IPS-NIHi11 (cell line): ENCODE measurements at regions not wholly inside any gene's neighbourhood (a gene's known extent, or its start where the extent isn't known, plus 50 kb on each side); places are given as distances from the start of the nearest gene placed in this dataset.

Source experiments
- DNase-seq: peaks from one replicate; pipeline ENCODE4 v3.0.0; 2012; ENCODE audit warnings: mixed read lengths, low spot score

DNA sequence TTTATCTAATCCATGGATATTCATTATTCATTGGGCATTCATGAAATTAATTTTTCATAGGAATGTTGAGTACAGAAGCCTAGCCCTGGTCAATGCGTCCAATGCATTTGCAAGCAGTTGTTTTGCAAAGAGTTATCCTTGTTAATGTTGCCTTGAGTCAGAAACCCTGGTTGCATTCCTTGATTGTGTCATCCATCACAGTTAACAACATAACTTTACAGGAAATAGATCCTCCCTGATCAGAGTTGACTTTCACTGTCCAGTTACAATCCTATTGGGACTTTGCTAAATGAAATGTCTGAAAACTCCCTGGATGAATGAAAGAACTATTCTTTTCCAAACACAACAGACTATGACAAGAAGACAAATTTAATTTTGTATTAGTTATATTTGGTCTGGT lies 924.3 kb upstream of the SLIT2 start:
- DNase-seq = no peak

DNA sequence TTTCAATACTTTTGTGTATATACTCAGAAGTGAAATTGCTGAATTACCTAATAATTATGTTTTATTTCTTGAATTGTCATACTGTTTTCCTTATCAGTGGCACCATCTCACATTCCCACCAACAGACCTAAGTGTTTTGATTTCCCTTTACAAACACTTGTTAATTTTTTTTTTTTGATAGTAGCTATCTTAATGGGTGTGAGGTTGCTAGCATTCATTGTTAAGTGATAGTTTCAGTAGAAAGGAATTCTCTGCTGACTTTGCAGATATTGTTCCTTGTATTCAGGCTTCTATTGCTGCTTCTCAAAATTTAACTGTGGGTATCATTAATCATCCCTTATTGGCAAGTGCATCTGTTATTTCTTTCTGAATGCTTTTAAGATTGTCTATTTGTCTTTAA lies 927.5 kb upstream of the SLIT2 start:
- DNase-seq = no peak

DNA sequence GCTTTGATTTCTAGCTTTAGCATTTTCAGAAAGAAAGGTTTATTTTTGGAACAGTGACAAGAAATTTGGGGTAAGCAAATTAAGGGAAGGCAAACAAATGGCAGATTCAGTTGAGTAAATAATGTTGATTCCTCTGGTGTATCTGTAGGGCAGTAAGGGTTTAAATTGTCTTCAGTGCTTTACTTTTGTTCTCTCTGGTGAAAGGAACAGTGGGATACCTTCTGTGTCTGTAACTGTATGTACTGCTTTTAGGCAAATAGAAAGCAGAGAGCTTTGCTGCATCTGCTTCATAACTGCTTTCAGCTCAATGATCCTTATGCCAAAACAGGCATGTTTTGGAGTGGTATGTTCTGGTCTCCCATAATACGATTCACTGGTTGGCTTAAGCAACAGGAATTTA lies 932.1 kb upstream of the SLIT2 start:
- DNase-seq = peak; percentile 10

DNA sequence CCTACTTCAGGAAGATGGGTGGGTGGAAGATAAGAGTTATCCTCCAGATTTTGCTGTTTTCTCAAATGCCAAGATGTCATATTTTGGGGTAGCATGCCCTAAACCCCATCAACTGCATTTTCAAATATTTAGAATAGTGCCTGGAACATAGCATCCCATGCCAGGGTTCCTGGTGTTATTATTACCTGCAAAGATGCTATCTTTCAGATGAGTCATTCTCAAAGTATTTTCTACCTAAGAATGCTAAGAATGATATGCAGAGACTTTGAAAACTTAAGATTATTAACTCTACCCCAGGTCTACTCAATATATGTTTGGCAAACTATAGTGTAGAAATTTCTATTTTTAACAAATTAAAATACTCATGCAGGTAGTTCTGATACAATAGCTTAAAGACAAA lies 934.3 kb upstream of the SLIT2 start:
- DNase-seq = no peak

DNA sequence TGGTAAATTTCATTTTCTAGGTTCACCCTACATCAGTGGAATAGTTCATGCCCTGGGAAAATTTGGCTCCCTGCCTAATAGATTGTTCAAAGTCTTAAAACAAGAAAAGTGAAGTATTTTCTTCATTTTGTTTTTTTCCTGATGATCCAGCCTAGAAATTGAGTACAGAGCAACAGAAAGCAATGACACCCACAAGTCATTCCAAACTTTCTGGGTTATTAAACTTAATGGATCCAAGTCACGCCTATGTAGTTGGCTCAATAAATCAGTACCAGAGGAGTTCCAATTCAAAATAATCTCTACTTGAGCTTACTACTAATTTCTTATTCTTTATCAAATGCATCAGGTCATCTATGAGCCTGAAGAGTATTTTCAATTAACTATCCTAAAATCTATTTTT lies 937.6 kb upstream of the SLIT2 start:
- no peak for DNase-seq

DNA sequence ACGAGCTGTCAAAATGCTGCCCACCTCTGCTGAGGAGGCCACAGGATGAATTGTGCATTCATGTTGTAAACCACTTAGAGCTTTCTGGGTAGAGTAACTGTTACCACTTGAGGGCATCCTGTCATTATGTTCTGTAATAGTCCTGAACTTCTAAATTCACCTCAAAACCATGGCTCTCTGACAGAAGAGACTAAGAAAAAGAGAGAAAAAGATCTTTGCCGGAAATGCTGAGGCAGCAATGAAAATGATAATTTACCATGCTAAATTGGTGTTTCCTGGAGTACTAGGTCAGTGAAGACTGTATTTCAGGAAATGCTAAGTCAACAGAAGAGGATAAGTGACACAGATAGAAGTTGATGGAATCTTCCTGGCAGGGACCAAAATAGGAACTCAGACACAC lies 942.3 kb upstream of the SLIT2 start:
- DNase-seq = peak; percentile 18

DNA sequence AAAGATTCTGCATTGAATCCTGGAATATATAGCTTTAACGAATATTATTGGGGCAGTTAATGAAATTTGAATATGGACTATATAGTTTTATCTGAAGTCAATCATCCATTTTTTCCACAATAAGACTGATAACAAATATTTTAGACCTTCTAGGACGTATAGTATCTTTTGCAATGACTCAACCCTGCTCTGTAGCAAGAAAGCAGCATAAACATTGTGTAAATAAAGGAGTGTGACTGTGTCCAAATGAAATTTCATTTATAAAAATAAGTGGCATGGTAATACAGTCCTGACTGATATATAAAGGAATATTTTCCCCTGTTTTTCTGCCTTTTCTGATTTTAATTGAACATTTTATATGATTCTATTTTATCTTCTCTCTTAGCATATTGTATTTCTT lies 947.7 kb upstream of the SLIT2 start:
- DNase-seq = no peak

DNA sequence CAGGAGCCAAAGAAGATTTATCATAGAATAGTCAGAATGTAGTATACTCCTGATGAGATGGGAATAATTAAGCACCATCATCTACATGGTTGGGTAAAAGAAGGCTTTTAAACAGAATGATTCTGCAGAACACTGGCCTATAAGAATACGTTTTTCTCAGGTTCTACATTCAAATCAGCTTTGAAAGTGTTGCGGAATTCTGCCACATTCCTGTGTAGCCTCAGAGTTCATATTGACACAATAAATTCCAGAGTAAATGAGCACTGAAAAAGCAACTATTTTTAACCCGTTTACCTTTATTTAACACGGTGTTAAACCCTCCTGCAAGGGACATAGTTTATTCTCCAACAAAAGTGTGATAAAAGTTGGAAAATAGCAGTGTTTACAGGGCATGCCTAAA lies 950.2 kb upstream of the SLIT2 start:
- no peak for DNase-seq

DNA sequence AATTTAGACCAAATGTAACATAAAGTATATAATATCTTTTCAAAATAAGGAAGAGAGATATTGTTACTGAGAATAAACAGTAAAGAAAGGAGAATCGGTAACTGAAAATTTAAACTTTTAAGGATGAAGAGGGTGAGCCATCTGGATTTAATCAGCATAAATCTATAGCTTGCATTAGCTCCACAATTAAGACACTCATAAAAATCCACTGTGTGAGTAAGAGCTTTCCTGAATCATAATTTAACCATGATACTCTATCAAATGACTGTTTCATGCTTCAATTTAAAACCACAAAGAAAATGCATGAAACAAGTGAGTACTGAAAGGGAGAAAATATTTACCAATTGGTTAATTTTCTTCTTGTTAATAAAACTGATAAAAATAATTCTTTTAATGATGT lies 951.5 kb upstream of the SLIT2 start:
- DNase-seq = no peak

DNA sequence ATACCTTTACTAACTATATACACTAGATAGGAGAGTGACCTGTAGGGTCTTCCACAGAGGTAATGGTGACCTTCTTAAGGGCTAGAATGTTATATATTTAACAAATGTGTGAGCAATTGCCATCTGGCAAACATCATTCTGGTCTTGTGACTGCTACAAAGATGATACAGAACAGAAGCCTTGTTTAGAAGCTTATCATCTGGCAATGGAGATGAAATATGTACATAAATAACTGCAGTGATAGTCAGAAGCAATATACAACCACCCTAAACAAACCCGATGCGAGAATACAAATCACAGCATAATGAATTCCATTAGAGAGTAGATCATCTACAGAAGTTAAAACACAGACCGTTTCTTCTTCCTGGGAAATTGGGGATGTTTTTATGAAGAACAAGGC lies 952.7 kb upstream of the SLIT2 start:
- no peak for DNase-seq

DNA sequence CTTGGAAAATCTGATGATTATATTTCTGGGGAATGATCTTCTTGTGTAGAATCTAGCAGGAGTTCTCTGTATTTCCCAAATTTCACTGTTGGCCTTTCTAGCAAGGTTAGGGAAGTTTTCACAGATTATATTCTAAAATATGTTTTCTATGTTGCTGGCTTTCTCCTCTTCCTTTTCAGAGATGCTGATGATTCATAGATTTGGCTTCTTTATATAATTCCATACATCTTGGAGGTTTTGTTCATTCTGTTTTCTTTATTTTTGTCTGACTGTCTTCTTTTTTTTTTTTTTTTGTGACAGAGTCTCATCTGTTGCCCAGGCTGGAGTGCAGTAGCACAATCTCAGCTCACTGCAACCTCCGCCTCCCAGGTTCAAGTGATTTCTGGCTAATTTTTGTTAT lies 957.9 kb upstream of the SLIT2 start:
- DNase-seq = no peak

DNA sequence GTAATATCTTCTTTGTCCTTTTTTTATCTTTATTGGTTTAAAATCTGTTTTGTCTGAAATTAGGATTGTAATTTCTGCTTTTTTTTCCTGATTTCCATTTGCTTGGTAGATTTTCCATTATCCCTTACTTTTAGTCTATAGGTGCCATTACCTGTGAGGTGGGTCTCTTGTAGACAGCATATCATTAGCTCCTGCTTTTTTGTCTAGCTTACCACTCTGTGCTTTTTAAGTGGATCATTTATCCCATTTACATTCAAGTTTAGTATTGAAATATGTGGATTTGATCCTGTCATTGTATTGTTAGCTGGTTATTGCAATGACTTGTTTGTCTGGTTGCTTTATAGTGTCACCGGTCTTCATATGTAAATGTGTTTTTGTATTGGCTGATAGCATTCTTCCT lies 958.6 kb upstream of the SLIT2 start:
- DNase-seq = no peak

DNA sequence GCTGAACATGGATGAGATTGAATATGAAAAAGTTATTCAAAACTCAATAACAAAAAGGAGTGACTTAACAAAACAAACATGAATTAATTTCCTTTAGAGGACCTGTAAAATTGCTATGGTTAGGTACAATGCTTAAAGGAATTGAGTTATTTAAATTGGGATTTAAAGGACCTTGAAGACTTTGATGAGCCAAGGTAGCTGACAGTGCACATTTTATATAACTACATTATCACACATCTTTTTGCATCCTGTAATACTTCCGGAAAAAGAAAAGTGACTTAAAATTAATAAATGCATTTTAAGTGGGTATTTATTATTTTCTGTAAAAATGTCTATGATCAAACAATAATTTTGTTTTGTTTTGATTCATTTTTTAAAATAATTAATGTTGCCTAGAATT lies 964.8 kb upstream of the SLIT2 start:
- no peak for DNase-seq

DNA sequence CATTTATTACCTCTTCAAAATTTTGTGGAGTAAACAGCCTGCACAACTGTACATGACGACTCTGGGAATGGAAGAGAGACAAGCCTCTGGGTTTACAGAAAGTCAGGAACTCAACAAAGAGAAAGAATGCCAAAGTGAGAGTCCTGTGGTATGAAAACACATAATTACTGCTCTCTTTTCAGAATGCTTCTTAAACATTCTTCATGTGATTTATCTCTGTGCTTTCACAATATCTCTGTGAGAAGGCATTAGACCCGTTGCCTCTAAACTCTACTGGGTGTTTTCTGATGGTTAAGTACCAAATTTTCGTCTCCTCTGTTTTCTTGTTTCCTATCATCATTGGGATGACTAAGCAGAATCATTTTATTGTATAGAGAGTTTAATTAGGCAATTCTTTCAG lies 966.6 kb upstream of the SLIT2 start:
- no peak for DNase-seq

DNA sequence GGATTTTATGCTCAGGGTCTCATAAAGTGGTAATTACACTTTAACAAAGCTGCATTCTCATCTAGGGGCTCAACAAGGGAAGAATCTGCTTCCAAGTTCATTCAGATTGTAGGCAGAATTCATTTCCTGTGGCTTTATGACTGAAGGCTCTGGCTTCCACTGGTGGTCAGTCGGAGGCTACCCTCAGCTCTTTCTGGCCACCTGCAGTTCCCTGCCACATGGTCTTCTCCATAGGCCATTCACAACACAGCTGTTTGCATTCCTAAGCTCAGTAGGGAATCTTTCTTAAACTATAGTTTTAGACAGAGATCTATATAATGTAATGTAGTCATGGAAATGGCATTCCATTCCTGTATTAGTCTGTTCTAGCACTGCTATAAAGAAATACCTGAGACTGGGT lies 973.0 kb upstream of the SLIT2 start:
- no peak for DNase-seq

DNA sequence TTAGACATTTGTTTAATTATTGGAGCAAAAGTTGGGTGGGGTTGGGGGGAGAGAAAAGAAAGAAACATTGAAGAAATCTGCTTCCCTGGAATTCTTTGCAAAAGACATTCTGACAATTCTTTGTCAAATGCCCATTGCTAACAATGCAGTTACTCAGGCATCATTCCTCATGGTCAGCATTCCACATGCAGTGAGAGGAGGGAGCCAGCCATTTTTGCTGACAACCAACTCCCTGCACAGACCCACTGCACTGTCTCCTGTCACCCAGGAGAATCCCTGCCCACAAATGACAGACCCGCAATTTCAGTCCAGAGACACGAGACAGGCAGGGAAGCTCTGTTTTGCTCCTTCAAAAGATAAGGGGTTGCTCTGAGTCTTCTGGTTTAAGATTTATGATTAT lies 985.1 kb upstream of the SLIT2 start:
- peak; percentile 26 for DNase-seq

DNA sequence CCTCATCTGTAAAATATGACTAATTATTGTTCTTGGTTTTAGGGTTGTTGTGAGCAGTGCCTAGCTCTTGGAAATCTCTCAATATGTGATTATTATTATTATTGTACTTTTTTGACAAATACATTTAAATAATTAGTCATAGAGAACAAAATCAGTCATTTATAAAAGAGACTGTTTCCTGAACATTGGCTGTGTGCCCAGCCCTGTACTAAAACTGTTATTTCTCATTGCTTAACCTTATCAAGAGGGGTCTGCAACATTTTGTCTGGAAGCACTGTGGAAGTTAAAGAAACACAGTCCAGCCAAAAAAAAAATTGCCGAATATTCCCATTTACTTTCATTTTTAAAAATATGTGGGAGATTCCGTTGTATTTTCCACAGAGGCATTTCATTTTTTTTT lies 989.2 kb upstream of the SLIT2 start:
- DNase-seq = no peak

DNA sequence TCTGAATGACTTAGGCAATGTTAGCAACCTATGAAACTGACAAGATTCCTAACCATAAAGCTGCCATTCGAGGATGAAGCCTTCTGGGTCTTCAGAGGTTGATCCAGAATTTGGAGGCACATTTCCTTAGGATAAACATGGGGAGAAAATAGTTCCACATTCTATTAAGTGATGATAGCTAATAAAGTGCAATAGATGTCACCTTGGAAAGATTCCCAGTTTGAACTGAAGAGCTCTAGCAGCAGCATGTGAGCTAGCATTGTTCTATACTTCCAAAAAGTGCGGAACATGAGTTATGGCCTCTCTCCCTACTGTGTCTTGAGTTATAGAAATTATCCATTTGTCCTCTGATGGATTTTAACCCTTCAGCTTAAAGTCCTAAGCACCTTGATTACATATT lies 991.4 kb upstream of the SLIT2 start:
- DNase-seq = no peak

DNA sequence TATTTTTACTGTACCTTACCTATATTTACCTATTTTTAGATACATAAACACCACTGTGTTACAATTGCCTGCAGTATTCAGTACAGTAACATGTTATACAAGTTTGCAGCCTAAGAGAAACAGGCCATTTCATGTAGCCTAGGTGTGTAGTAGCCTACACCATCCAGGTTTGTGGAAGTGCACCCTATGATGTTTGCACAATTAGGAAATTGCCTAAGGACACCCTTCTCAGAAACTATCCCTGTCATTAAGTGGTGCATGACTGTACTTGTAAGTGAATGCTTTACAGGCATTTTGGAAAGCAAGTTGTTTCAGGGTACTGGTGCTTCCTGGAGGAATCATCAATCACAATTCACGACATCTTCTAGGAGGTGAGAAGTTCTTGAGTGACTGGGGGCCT lies 991.8 kb upstream of the SLIT2 start:
- DNase-seq = no peak

DNA sequence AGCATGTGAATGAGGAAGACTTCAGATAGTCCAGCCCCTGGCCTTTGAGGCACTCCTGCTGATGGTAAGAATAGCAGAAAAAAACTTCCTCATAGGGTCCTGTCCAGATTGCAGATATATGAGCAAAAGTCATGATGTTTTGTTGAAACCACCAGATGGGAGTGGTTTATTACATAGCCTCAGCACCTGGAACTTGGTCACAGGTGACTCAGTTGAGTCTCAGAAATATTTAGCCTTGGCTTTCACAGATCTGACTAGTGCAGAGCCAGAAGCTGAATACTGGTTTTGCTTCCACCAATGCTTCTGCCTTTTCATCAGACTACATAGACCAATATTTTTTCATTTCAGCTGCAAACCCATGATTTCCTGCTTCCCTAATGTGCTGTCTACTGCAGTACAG lies 994.9 kb upstream of the SLIT2 start:
- DNase-seq = no peak

DNA sequence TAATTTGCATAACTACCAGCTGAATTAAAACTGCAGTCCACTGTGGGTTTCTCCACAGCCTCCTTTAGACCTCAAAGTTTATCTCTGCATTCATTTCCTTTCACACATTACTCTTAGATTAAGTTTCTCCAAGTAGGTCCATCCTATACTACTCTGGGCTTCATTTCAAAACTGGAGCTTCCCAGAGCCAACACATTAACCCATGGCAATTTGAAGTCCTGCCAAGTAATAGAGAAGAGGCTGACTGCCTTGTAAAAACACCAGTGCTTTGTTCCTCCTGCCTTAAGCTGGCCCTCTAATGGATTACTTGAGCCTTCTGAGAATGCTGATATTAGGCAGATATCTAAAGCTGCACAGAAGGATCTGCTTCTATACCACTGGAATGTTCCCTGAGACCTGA lies 997.2 kb upstream of the SLIT2 start:
- DNase-seq = no peak

DNA sequence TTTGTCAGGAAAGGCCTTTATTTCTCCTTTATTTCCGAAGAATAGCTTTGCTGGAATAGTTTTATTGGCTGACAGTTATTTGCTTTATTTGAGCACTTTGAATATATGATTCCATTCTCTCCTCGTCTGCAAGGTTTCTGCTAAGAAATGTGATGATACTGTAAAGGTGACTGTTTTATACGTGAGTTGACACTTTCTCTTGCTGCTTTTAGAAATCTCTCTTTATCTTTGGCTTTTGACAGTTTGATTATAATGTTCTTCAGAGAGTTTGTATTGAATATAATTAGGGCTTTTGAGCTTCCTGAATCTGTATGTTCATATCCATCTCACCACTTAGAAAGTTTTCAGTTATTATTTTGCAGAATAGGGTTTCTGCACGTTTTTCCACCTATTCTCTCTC lies 1003.7 kb upstream of the SLIT2 start:
- no peak for DNase-seq

DNA sequence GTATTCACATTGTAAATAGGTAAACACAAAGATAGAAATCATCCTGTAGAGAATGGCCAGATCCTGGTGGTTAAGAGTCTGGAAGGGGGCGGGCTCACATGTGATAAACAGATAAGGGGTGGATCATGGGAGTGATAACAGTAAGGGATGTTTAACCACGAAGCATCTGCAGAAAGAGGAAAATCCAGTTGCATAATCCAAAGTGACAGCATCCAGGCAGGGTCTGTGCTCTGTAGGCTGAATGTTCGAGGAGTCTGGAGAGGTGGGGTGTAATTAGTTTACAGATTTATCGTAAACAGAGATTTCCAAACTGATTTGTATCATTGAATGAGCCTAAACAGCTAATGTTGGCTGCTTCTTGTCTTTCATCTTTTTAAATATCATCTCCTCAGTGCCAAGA lies 1009.8 kb upstream of the SLIT2 start:
- DNase-seq = no peak

DNA sequence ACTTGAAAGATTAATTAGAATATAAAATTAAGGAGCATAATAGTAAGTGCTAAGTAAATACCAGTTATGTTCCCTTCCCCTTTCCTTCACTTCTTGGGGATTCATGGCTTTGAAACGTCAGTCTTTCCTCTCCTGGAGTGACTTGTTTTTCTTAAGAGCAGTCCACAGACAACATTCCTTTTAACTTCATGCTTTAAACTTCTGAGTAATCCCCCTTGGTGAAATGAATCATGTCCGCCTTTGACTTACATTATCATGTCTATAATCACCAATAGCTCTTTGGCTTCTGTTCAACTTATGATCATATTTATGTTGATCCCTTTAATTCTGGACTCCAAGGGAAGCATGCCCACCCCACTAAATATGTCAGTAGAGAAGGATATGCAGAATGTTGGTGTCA lies 1012.1 kb upstream of the SLIT2 start:
- DNase-seq = no peak

DNA sequence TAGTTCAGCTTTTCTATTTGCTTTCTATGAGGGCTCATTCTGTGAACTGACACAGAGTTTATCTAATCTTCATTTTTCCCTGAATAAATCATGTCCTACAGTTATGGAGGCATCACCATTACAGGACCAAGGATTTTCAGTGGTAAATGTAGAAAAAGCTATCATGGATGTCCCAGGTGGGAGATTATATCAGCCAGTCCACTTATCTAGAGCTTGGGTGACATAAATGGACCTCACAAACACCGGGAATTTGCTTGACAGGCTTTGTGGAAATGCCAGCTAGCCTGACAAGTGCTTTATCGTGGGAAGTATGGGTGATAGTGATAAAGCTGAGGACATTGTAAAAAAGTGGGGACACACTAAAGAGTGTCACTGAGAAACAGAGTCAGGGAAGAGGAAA lies 1015.2 kb upstream of the SLIT2 start:
- no peak for DNase-seq
